ENCODE measurements at regions not wholly inside any gene's neighbourhood (a gene's known extent, or its start where the extent isn't known, plus 50 kb on each side); places are given as distances from the start of the nearest gene placed in this dataset.

- H3K4me1 Mint-ChIP-seq (ENCODE audit: insufficient read depth, unreplicated experiment), result no peaks in the 10 kb centered on the region
- ChIA-PET CTCF (no interaction called here), POLR2A (no interaction called here)
- no TSS peak for BruUV-seq (replicated peaks)
- intact Hi-C loops (cut with micrococcal nuclease), result no loop called here
- no peak for TF ChIP-seq CTCF (IDR thresholded peaks at IDR 0.05; ENCODE audit: unreplicated experiment)
- H3K36me3 Mint-ChIP-seq (ENCODE audit: insufficient read depth, unreplicated experiment), result no peaks in the 10 kb centered on the region
- no peaks in the 10 kb centered on the region for H3K27me3 Mint-ChIP-seq (ENCODE audit: insufficient read depth, unreplicated experiment)
- no peak for DNase-seq (ENCODE audit: unreplicated experiment)
- H3K27ac Mint-ChIP-seq (ENCODE audit: low read depth, unreplicated experiment), result no peak overlapping the region
- no peak overlapping the region for H3K4me3 Mint-ChIP-seq (ENCODE audit: unreplicated experiment)
- no peaks in the 10 kb centered on the region for H3K9me3 Mint-ChIP-seq (ENCODE audit: unreplicated experiment)
These were observed 93.6 kb upstream of the AGBL1 start for GRCh38 chr15:85986116-85986515.

- no peak for TF ChIP-seq CTCF (IDR thresholded peaks at IDR 0.05; ENCODE audit: unreplicated experiment)
- CTCF ChIA-PET, result no interaction called here
- Mint-ChIP-seq H3K27me3 (ENCODE audit: insufficient read depth, unreplicated experiment) (no peaks in the 10 kb centered on the region), H3K27ac (ENCODE audit: low read depth, unreplicated experiment) (no peak overlapping the region), H3K4me1 (ENCODE audit: insufficient read depth, unreplicated experiment) (no peaks in the 10 kb centered on the region), H3K9me3 (ENCODE audit: unreplicated experiment) (no peaks in the 10 kb centered on the region), H3K4me3 (ENCODE audit: unreplicated experiment) (no peak overlapping the region), H3K36me3 (ENCODE audit: insufficient read depth, unreplicated experiment) (no peaks in the 10 kb centered on the region)
- intact Hi-C loops (cut with micrococcal nuclease), result no loop called here
- POLR2A ChIA-PET, result no interaction called here
- DNase-seq (ENCODE audit: unreplicated experiment), result no peak
- BruUV-seq (replicated peaks), result no TSS peak
These were observed 92.9 kb upstream of the AGBL1 start for GRCh38 chr15:85986741-85987140.

GRCh38 chr15:85988741-85989140, 90.9 kb upstream of the AGBL1 start:
- intact Hi-C loops (cut with micrococcal nuclease), result no loop called here
- ChIA-PET POLR2A (no interaction called here), CTCF (no interaction called here)
- Mint-ChIP-seq H3K4me3 (ENCODE audit: unreplicated experiment) (no peak overlapping the region), H3K4me1 (ENCODE audit: insufficient read depth, unreplicated experiment) (no peaks in the 10 kb centered on the region), H3K27me3 (ENCODE audit: insufficient read depth, unreplicated experiment) (no peaks in the 10 kb centered on the region), H3K9me3 (ENCODE audit: unreplicated experiment) (no peaks in the 10 kb centered on the region), H3K36me3 (ENCODE audit: insufficient read depth, unreplicated experiment) (no peaks in the 10 kb centered on the region), H3K27ac (ENCODE audit: low read depth, unreplicated experiment) (no peak overlapping the region)
- DNase-seq (ENCODE audit: unreplicated experiment), result no peak
- TF ChIP-seq CTCF (IDR thresholded peaks at IDR 0.05; ENCODE audit: unreplicated experiment), result no peak
- BruUV-seq (replicated peaks), result no TSS peak

GRCh38 chr15:85992224-85992623, 87.4 kb upstream of the AGBL1 start:
- no TSS peak for BruUV-seq (replicated peaks)
- H3K27me3 Mint-ChIP-seq (ENCODE audit: insufficient read depth, unreplicated experiment), result no peaks in the 10 kb centered on the region
- H3K4me3 Mint-ChIP-seq (ENCODE audit: unreplicated experiment), result no peak overlapping the region
- no peaks in the 10 kb centered on the region for H3K36me3 Mint-ChIP-seq (ENCODE audit: insufficient read depth, unreplicated experiment)
- H3K27ac Mint-ChIP-seq (ENCODE audit: low read depth, unreplicated experiment), result no peak overlapping the region
- DNase-seq (ENCODE audit: unreplicated experiment), result no peak
- H3K9me3 Mint-ChIP-seq (ENCODE audit: unreplicated experiment), result no peaks in the 10 kb centered on the region
- no peak for TF ChIP-seq CTCF (IDR thresholded peaks at IDR 0.05; ENCODE audit: unreplicated experiment)
- no peaks in the 10 kb centered on the region for H3K4me1 Mint-ChIP-seq (ENCODE audit: insufficient read depth, unreplicated experiment)
- intact Hi-C loops (cut with micrococcal nuclease), result no loop called here
- CTCF ChIA-PET, result no interaction called here
- POLR2A ChIA-PET, result no interaction called here

All from MCF 10A (cell line).